GM12878 (cell line): ENCODE measurements at regions not wholly inside any gene's neighbourhood (a gene's known extent, or its start where the extent isn't known, plus 50 kb on each side); places are given as distances from the start of the nearest gene placed in this dataset.

Source experiments
- ATAC-seq: fragments of 200-7000 bp; cut with Tn5 transposase; 3 replicates; pipeline ENCODE4 v1.9.1; 2020; ENCODE audit warnings: mild to moderate bottlenecking, moderate library complexity
- BruUV-seq: library from RNA; stranded (reverse); fragments of 400-500 nt; replicated peaks from 2 replicates; lab custom pipeline; 2021; lab: Mats Ljungman, UMichigan
- CTCF ChIA-PET: fragments of 300-600 bp; sonication (Branson Sonifier 250); formaldehyde crosslinking; extraction: SDS; loops from one replicate; lab custom pipeline; 2021; ENCODE audit warnings: inconsistent platforms; lab: Yijun Ruan, JAX
- POLR2A ChIA-PET: fragments of 350-600 bp; formaldehyde crosslinking; extraction: SDS; loops from one replicate; lab custom pipeline; 2021; ENCODE audit warnings: inconsistent platforms; lab: Charles Lee
- RAD21 ChIA-PET: fragments of 300-600 bp; sonication (Branson Sonifier 250); formaldehyde crosslinking; loops from one replicate; lab custom pipeline; 2023; ENCODE audit warnings: antibody characterized with exemption; ENCODE audit not compliant: unreplicated experiment; lab: Charles Lee
- SMC1A ChIA-PET: fragments of 300-600 bp; sonication (Branson Sonifier 250); formaldehyde crosslinking; loops from one replicate; lab custom pipeline; 2023; ENCODE audit not compliant: unreplicated experiment, uncharacterized antibody; lab: Charles Lee
- DNase-seq: peaks from one replicate; pipeline ENCODE4 v3.0.0-alpha.2; 2011; ENCODE audit warnings: low read depth, low spot score
- FAIRE-seq: peaks from 3 replicates; lab custom pipeline; 2011; peaks lifted over from hg19 to GRCh38; lab: Jason Lieb, UNC
- H2AFZ ChIP-seq: 2 replicates; pipeline ENCODE4 v1.6.0; 2011; ENCODE audit warnings: low read depth, low read length, control low read depth; ENCODE audit not compliant: control insufficient read depth
- H3K27ac ChIP-seq: 2 replicates; pipeline ENCODE4 v1.5.1; 2011; ENCODE audit warnings: control low read depth; ENCODE audit not compliant: control insufficient read depth, insufficient read depth
- H3K27me3 ChIP-seq, 2 experiments: replicated peaks in 1 of 2; 2 replicates each; pipeline versions ENCODE4 v1.6.0 to v1.6.1; 2011; ENCODE audit warnings: low read length in 1 of 2; ENCODE audit not compliant: control insufficient read depth in 2 of 2, insufficient read depth in 2 of 2
- H3K36me3 ChIP-seq, 2 experiments: 2 replicates each; pipeline ENCODE4 v1.5.1; 2011; ENCODE audit warnings: low read length in 1 of 2; ENCODE audit not compliant: control insufficient read depth in 2 of 2, insufficient read depth in 2 of 2
- H3K4me1 ChIP-seq: 2 replicates; pipeline ENCODE4 v1.6.1; 2011; ENCODE audit warnings: mild to moderate bottlenecking, low read length, moderate library complexity, mixed read lengths; ENCODE audit not compliant: control insufficient read depth, insufficient read depth
- H3K4me2 ChIP-seq: 2 replicates; pipeline ENCODE4 v1.6.0; 2011; ENCODE audit warnings: control low read depth; ENCODE audit not compliant: control insufficient read depth, insufficient read depth
- H3K4me3 ChIP-seq: fragments of 200-600 bp; sonication (generic); 2 replicates; pipeline ENCODE4 v1.5.1; 2016
- H3K79me2 ChIP-seq: 2 replicates; pipeline ENCODE4 v1.6.0; 2011; ENCODE audit warnings: low read length; ENCODE audit not compliant: control insufficient read depth, insufficient read depth
- H3K9ac ChIP-seq: 2 replicates; pipeline ENCODE4 v1.8.0; 2011; ENCODE audit warnings: low read length, control low read depth, mixed read lengths; ENCODE audit not compliant: control insufficient read depth, insufficient read depth
- H3K9me3 ChIP-seq: replicated peaks from 3 replicates; pipeline ENCODE4 v1.5.1; 2011; ENCODE audit warnings: mild to moderate bottlenecking, low read length; ENCODE audit not compliant: control insufficient read depth, insufficient read depth
- H4K20me1 ChIP-seq: 2 replicates; pipeline ENCODE4 v1.6.0; 2011; ENCODE audit not compliant: control insufficient read depth, insufficient read depth
- BCL11A ChIP-seq: IDR thresholded peaks from 2 replicates; pipeline ENCODE4 v1.6.1; 2011; ENCODE audit warnings: low read depth, low read length
- CBX5 ChIP-seq: sonication (generic); IDR thresholded peaks from 2 replicates; pipeline ENCODE4 v1.6.1; 2016; ENCODE audit warnings: low read depth, moderate library complexity, mild to moderate bottlenecking, inconsistent platforms
- EED ChIP-seq: sonication (generic); IDR thresholded peaks from 2 replicates; pipeline ENCODE4 v1.6.1; 2016; ENCODE audit warnings: antibody characterized with exemption, low read depth
- GABPA ChIP-seq: IDR thresholded peaks from 2 replicates; pipeline ENCODE4 v1.6.1; 2014; ENCODE audit warnings: antibody characterized with exemption, low read depth, mild to moderate bottlenecking, inconsistent platforms
- HSF1 ChIP-seq: fragments of 150-350 bp; IDR thresholded peaks from 2 replicates; pipeline ENCODE4 v1.6.1; 2014; ENCODE audit warnings: mild to moderate bottlenecking, low read depth, low read length
- RAD51 ChIP-seq: fragments of 450-650 bp; IDR thresholded peaks from 2 replicates; pipeline ENCODE4 v1.6.1; 2016; ENCODE audit warnings: moderate library complexity, mild to moderate bottlenecking, inconsistent platforms
- ZBTB11 ChIP-seq: fragments of 450-650 bp; formaldehyde crosslinking; IDR thresholded peaks from 2 replicates; pipeline ENCODE4 v1.5.0; 2022; ENCODE audit warnings: mild to moderate bottlenecking, missing genetic modification characterization
- ZBTB33 ChIP-seq: fragments of 450-650 bp; IDR thresholded peaks from 2 replicates; pipeline ENCODE4 v1.6.1; 2017; ENCODE audit warnings: mild to moderate bottlenecking
- WGBS: methylation state at CpG from one replicate; pipeline ENCODE4 v1.1.6; 2016; ENCODE audit warnings: low lambda C conversion rate; ENCODE audit not compliant: insufficient replicate concordance, insufficient coverage; ENCODE audit errors: missing lambda C conversion rate; 5-methylcytosine and 5-hydroxymethylcytosine counted together
- in situ Hi-C: fragments of 300-500 bp; cut with MboI; formaldehyde crosslinking; loops from 9 replicates; pipeline ENCODE4 v1.14.3; 2018; ENCODE audit warnings: mixed read lengths
- intact Hi-C: fragments of 100-400 bp; cut with micrococcal nuclease; formaldehyde crosslinking; loops from one replicate; pipeline ENCODE4 v1.14.2; 2022; ENCODE audit not compliant: unreplicated experiment

- intact Hi-C loops (no loop called here), in situ Hi-C loops (no loop called here)
- Histone ChIP-seq H3K9ac (no peak overlapping the region), H3K27ac (no peak overlapping the region), H3K79me2 (no peaks in the 10 kb centered on the region), H3K4me3 (no peak overlapping the region), H3K4me1 (no peaks in the 10 kb centered on the region), H4K20me1 (no peaks in the 10 kb centered on the region), H3K36me3 (no peaks in the 10 kb centered on the region), H3K4me2 (no peak overlapping the region), H3K27me3 (no peaks in the 10 kb centered on the region; a peak in 1 of 4 replicates), H2AFZ (no peak overlapping the region), H3K9me3 (no peaks in the 10 kb centered on the region)
- TF ChIP-seq GABPA (no peak), CBX5 (no peak), ZBTB11 (CRISPR knock-in tag) (no peak), BCL11A (no peak), RAD51 (no peak), HSF1 (no peak), EED (no peak), ZBTB33 (no peak)
- SMC1A ChIA-PET = no interaction called here
- CTCF ChIA-PET = no interaction called here
- FAIRE-seq (no peak), ATAC-seq (no peak), DNase-seq (no peak)
- WGBS = 0% methylated on average over 1 of the region's 1 CpG
- no TSS peak for BruUV-seq
- POLR2A ChIA-PET = no interaction called here
- RAD21 ChIA-PET = no interaction called here
Measured at GRCh38 chr11:91660036-91660435, 564.6 kb upstream of the FAT3 start.
